Liver (tissue), 8 donors: ENCODE measurements at regions not wholly inside any gene's neighbourhood (a gene's known extent, or its start where the extent isn't known, plus 50 kb on each side); places are given as distances from the start of the nearest gene placed in this dataset.

Experiments used
- DNase-seq: peaks from one replicate; pipeline ENCODE4 v3.0.0-alpha.2; 2017; ENCODE audit warnings: low spot score
- H3K27ac ChIP-seq, 2 donors: one replicate each; pipeline ENCODE4 v1.7.0; 2013; ENCODE audit warnings: inconsistent platforms in 2 of 2, low read length in 2 of 2, control low read depth in 1 of 2, low read depth in 1 of 2, mild to moderate bottlenecking in 1 of 2
- H3K27me3 ChIP-seq, 4 donors: one replicate each; pipeline versions ENCODE4 v1.6.1 to v1.7.0; 2013; ENCODE audit warnings: low read length in 3 of 4, inconsistent platforms in 1 of 4, mild to moderate bottlenecking in 1 of 4, moderate library complexity in 1 of 4; ENCODE audit not compliant: control insufficient read depth in 4 of 4, insufficient read depth in 4 of 4
- H3K36me3 ChIP-seq, 4 donors: one replicate each; pipeline versions ENCODE4 v1.6.1 to v1.7.0; 2013; ENCODE audit warnings: low read length in 3 of 4, mild to moderate bottlenecking in 3 of 4, low read depth in 1 of 4, moderate library complexity in 1 of 4; ENCODE audit not compliant: control insufficient read depth in 4 of 4, insufficient read depth in 3 of 4
- H3K4me1 ChIP-seq, 4 donors: one replicate each; pipeline versions ENCODE4 v1.6.1 to v1.7.0; 2013; ENCODE audit warnings: low read length in 3 of 4, mild to moderate bottlenecking in 3 of 4, moderate library complexity in 1 of 4; ENCODE audit not compliant: control insufficient read depth in 4 of 4, insufficient read depth in 4 of 4
- H3K4me3 ChIP-seq, 3 donors: one replicate each; pipeline versions ENCODE4 v1.6.1 to v1.7.0; 2013; ENCODE audit warnings: low read length in 3 of 3, control low read depth in 1 of 3, low read depth in 1 of 3, mild to moderate bottlenecking in 1 of 3
- H3K9ac ChIP-seq, 2 donors: one replicate each; pipeline ENCODE4 v1.7.0; 2013; ENCODE audit warnings: low read length in 2 of 2, mild to moderate bottlenecking in 2 of 2, moderate library complexity in 2 of 2, control low read depth in 1 of 2, low read depth in 1 of 2
- H3K9me3 ChIP-seq, 4 donors: one replicate each; pipeline versions ENCODE4 v1.6.1 to v1.7.0; 2013; ENCODE audit warnings: low read length in 3 of 4; ENCODE audit not compliant: control insufficient read depth in 4 of 4
- EGR1 ChIP-seq, 2 donors: IDR thresholded peaks; 2 replicates each; pipeline ENCODE4 v1.6.1; 2016 to 2018; ENCODE audit warnings: antibody characterized with exemption in 2 of 2, low read depth in 2 of 2
- FOXA1 ChIP-seq: IDR thresholded peaks from 2 replicates; pipeline ENCODE4 v1.6.1; 2016; ENCODE audit warnings: antibody characterized with exemption
- FOXA2 ChIP-seq: IDR thresholded peaks from 2 replicates; pipeline ENCODE4 v1.6.1; 2016; ENCODE audit warnings: antibody characterized with exemption
- HNF4A ChIP-seq, 2 donors: conservative IDR thresholded peaks; 2 replicates each; pipeline ENCODE4 v1.6.1; 2016; ENCODE audit warnings: antibody characterized with exemption in 2 of 2, mild to moderate bottlenecking in 2 of 2
- HNF4G ChIP-seq: IDR thresholded peaks from 2 replicates; pipeline ENCODE4 v1.6.1; 2016; ENCODE audit warnings: antibody characterized with exemption
- JUND ChIP-seq, 2 donors: IDR thresholded peaks; 2 replicates each; pipeline ENCODE4 v1.6.1; 2016; ENCODE audit warnings: antibody characterized with exemption in 2 of 2
- NR2F2 ChIP-seq: IDR thresholded peaks from 2 replicates; pipeline ENCODE4 v1.6.1; 2016; ENCODE audit warnings: antibody characterized with exemption
- RAD21 ChIP-seq, 2 donors: IDR thresholded peaks; 2 replicates each; pipeline ENCODE4 v1.6.1; 2016; ENCODE audit warnings: antibody characterized with exemption in 2 of 2, mild to moderate bottlenecking in 2 of 2
- RXRA ChIP-seq, 2 donors: IDR thresholded peaks; 2 replicates each; pipeline ENCODE4 v1.6.1; 2017 to 2018; ENCODE audit warnings: antibody characterized with exemption in 2 of 2, mild to moderate bottlenecking in 1 of 2
- SP1 ChIP-seq: IDR thresholded peaks from 2 replicates; pipeline ENCODE4 v1.6.1; 2018; ENCODE audit warnings: antibody characterized with exemption, mild to moderate bottlenecking
- WGBS: extraction: QIAGEN DNeasy Blood & Tissue Kit; methylation state at CpG from one replicate; pipeline ENCODE4 v1.1.7; 2013; 5-methylcytosine and 5-hydroxymethylcytosine counted together
- TF ChIP-seq, protein P1 (sequence below): IDR thresholded peaks from 2 replicates; pipeline ENCODE4 v1.6.1; 2016; ENCODE audit warnings: antibody characterized with exemption, mild to moderate bottlenecking
- TF ChIP-seq, protein P2 (sequence below): IDR thresholded peaks from 2 replicates; pipeline ENCODE4 v1.6.1; 2016; ENCODE audit warnings: antibody characterized with exemption
- TF ChIP-seq, protein P3 (sequence below): fragments of 150-350 bp; IDR thresholded peaks from 2 replicates; pipeline ENCODE4 v1.5.1; 2017; ENCODE audit warnings: improper control_type of control experiment, low read depth, low read length; ENCODE audit not compliant: missing input control
- TF ChIP-seq, protein P4 (sequence below): IDR thresholded peaks from 2 replicates; pipeline ENCODE4 v1.6.1; 2016; ENCODE audit warnings: antibody characterized with exemption
- donor health status: healthy.
- donor health status: healthy.
- donor health status: healthy.
- donor health status: healthy.
- donor health status: healthy.

DNA sequence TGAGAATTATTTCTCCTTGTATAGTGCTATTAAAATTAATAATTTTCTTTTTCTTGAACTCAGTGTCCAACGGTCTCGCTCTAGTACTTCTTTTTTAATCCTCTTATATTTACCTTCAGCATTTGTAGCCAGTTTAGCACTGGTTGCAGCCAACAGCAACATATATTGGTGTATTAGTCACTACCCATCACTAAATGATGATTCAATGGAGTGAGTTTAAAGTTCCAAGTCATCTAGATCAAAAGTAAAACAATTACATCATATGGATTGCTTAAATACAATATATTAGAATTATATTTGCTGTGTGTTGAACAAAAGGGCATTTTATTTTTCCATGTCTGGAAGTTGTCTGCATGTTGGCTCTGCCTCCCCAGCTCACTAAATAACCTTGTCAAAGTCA is 591.8 kb downstream of the ADGRL2 start:
- H3K4me3 ChIP-seq, result no peak overlapping the region
- H3K9me3 ChIP-seq, result no peaks in the 10 kb centered on the region
- H3K27me3 ChIP-seq, result no peaks in the 10 kb centered on the region
- H3K4me1 ChIP-seq, result no peaks in the 10 kb centered on the region
- H3K36me3 ChIP-seq, result no peaks in the 10 kb centered on the region
- TF ChIP-seq, protein P1, sequence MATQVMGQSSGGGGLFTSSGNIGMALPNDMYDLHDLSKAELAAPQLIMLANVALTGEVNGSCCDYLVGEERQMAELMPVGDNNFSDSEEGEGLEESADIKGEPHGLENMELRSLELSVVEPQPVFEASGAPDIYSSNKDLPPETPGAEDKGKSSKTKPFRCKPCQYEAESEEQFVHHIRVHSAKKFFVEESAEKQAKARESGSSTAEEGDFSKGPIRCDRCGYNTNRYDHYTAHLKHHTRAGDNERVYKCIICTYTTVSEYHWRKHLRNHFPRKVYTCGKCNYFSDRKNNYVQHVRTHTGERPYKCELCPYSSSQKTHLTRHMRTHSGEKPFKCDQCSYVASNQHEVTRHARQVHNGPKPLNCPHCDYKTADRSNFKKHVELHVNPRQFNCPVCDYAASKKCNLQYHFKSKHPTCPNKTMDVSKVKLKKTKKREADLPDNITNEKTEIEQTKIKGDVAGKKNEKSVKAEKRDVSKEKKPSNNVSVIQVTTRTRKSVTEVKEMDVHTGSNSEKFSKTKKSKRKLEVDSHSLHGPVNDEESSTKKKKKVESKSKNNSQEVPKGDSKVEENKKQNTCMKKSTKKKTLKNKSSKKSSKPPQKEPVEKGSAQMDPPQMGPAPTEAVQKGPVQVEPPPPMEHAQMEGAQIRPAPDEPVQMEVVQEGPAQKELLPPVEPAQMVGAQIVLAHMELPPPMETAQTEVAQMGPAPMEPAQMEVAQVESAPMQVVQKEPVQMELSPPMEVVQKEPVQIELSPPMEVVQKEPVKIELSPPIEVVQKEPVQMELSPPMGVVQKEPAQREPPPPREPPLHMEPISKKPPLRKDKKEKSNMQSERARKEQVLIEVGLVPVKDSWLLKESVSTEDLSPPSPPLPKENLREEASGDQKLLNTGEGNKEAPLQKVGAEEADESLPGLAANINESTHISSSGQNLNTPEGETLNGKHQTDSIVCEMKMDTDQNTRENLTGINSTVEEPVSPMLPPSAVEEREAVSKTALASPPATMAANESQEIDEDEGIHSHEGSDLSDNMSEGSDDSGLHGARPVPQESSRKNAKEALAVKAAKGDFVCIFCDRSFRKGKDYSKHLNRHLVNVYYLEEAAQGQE, result no peak
- TF ChIP-seq, protein P2, sequence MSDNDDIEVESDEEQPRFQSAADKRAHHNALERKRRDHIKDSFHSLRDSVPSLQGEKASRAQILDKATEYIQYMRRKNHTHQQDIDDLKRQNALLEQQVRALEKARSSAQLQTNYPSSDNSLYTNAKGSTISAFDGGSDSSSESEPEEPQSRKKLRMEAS, result no peak
- TF ChIP-seq, protein P3, sequence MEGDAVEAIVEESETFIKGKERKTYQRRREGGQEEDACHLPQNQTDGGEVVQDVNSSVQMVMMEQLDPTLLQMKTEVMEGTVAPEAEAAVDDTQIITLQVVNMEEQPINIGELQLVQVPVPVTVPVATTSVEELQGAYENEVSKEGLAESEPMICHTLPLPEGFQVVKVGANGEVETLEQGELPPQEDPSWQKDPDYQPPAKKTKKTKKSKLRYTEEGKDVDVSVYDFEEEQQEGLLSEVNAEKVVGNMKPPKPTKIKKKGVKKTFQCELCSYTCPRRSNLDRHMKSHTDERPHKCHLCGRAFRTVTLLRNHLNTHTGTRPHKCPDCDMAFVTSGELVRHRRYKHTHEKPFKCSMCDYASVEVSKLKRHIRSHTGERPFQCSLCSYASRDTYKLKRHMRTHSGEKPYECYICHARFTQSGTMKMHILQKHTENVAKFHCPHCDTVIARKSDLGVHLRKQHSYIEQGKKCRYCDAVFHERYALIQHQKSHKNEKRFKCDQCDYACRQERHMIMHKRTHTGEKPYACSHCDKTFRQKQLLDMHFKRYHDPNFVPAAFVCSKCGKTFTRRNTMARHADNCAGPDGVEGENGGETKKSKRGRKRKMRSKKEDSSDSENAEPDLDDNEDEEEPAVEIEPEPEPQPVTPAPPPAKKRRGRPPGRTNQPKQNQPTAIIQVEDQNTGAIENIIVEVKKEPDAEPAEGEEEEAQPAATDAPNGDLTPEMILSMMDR, result no peak
- TF ChIP-seq NR2F2 (no peak), FOXA2 (no peak), RXRA (IDR thresholded peaks at IDR 0.05) (no peak), HNF4A (conservative IDR thresholded peaks at IDR 0.05) (no peak), EGR1 (IDR thresholded peaks at IDR 0.05; ENCODE audit: low read depth in 2 of 2) (no peak), RAD21 (IDR thresholded peaks at IDR 0.05) (no peak)
- 94% methylated on average over 2 of the region's 2 CpGs for WGBS
- no peak overlapping the region for H3K9ac ChIP-seq
- DNase-seq, result no peak
- H3K27ac ChIP-seq, result no peak overlapping the region

DNA sequence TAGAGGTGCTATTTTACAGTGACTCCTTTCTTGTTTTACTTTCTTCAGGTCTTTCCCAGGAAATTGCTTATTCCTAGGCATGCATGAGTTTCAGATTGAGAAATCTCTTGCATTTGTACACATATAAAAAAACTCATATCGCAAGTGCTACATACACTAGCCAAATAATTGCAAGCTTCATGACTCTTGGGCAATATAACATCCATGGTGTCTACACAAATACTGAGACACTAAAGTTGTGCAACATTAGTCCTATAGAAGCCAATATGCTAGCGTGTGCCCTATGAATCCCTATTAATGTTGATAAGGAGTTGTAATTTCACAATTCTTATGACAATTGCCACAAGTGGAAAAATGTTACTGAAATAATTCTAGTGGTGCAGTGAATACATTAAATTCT is 591.0 kb downstream of the ADGRL2 start:
- TF ChIP-seq, protein P1, result no peak
- TF ChIP-seq JUND (IDR thresholded peaks at IDR 0.05) (no peak), HNF4A (conservative IDR thresholded peaks at IDR 0.05) (no peak), HNF4G (no peak), SP1 (no peak), FOXA1 (no peak), NR2F2 (no peak)
- TF ChIP-seq, protein P2, result no peak
- TF ChIP-seq, protein P4, sequence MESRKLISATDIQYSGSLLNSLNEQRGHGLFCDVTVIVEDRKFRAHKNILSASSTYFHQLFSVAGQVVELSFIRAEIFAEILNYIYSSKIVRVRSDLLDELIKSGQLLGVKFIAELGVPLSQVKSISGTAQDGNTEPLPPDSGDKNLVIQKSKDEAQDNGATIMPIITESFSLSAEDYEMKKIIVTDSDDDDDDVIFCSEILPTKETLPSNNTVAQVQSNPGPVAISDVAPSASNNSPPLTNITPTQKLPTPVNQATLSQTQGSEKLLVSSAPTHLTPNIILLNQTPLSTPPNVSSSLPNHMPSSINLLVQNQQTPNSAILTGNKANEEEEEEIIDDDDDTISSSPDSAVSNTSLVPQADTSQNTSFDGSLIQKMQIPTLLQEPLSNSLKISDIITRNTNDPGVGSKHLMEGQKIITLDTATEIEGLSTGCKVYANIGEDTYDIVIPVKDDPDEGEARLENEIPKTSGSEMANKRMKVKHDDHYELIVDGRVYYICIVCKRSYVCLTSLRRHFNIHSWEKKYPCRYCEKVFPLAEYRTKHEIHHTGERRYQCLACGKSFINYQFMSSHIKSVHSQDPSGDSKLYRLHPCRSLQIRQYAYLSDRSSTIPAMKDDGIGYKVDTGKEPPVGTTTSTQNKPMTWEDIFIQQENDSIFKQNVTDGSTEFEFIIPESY, result no peak
- H3K27ac ChIP-seq, result no peak overlapping the region
- WGBS, result 62% methylated on average over 2 of the region's 2 CpGs
- H3K27me3 ChIP-seq, result no peaks in the 10 kb centered on the region
- no peaks in the 10 kb centered on the region for H3K4me1 ChIP-seq
- no peak for DNase-seq
- no peaks in the 10 kb centered on the region for H3K9me3 ChIP-seq
- H3K36me3 ChIP-seq, result no peaks in the 10 kb centered on the region
- H3K9ac ChIP-seq, result no peak overlapping the region
- no peak overlapping the region for H3K4me3 ChIP-seq
